IPS DF 6.9 (cell line): ENCODE measurements at regions not wholly inside any gene's neighbourhood (a gene's known extent, or its start where the extent isn't known, plus 50 kb on each side); places are given as distances from the start of the nearest gene placed in this dataset.

Experiments
- DNase-seq: peaks from one replicate; pipeline ENCODE4 v3.0.0-alpha.2; 2013; ENCODE audit warnings: low read depth, low spot score
- H3K27ac ChIP-seq: one replicate; pipeline ENCODE4 v1.5.1; 2013; ENCODE audit warnings: low read length, control low read depth
- H3K27me3 ChIP-seq: 2 replicates; pipeline ENCODE4 v1.6.1; 2013; ENCODE audit warnings: mild to moderate bottlenecking, low read length; ENCODE audit not compliant: control insufficient read depth, insufficient read depth
- H3K36me3 ChIP-seq: 2 replicates; pipeline ENCODE4 v1.6.1; 2013; ENCODE audit warnings: low read length; ENCODE audit not compliant: control insufficient read depth, insufficient read depth
- H3K4me1 ChIP-seq: 2 replicates; pipeline ENCODE4 v1.6.1; 2013; ENCODE audit warnings: low read length; ENCODE audit not compliant: control insufficient read depth, insufficient read depth
- H3K4me3 ChIP-seq: 2 replicates; pipeline ENCODE4 v1.5.1; 2013; ENCODE audit warnings: mild to moderate bottlenecking, low read length
- H3K9me3 ChIP-seq: 2 replicates; pipeline ENCODE4 v1.6.1; 2013; ENCODE audit warnings: low read length, inconsistent platforms; ENCODE audit not compliant: control insufficient read depth, insufficient read depth
- WGBS: extraction: QIAGEN DNeasy Blood & Tissue Kit; methylation state at CpG from one replicate; pipeline ENCODE4 v1.1.7; 2013; ENCODE audit warnings: mixed read lengths, missing lambda C conversion rate; ENCODE audit not compliant: insufficient read length, insufficient coverage; 5-methylcytosine and 5-hydroxymethylcytosine counted together

- Histone ChIP-seq H3K4me1 (no peaks in the 10 kb centered on the region), H3K9me3 (no peaks in the 10 kb centered on the region), H3K27ac (no peak overlapping the region), H3K27me3 (no peaks in the 10 kb centered on the region), H3K36me3 (no peaks in the 10 kb centered on the region), H3K4me3 (no peak overlapping the region)
- WGBS, result no CpG with 5 or more reads among the region's 4 CpGs
- DNase-seq, result no peak
Observed at GRCh38 chr15:95119041-95119610, 887.8 kb downstream of the MCTP2 start.

GRCh38 chr15:95120595-95120994 lies 889.2 kb downstream of the MCTP2 start:
- Histone ChIP-seq H3K27ac (no peak overlapping the region), H3K36me3 (no peaks in the 10 kb centered on the region), H3K4me1 (no peaks in the 10 kb centered on the region), H3K9me3 (no peaks in the 10 kb centered on the region), H3K4me3 (no peak overlapping the region), H3K27me3 (no peaks in the 10 kb centered on the region)
- no peak for DNase-seq
- no CpG with 5 or more reads among the region's 3 CpGs for WGBS

GRCh38 chr15:95121191-95121590 lies 889.8 kb downstream of the MCTP2 start:
- no peaks in the 10 kb centered on the region for H3K27me3 ChIP-seq
- H3K9me3 ChIP-seq, result no peaks in the 10 kb centered on the region
- DNase-seq, result no peak

GRCh38 chr15:95125803-95126202 lies 894.4 kb downstream of the MCTP2 start:
- Histone ChIP-seq H3K4me3 (no peak overlapping the region), H3K4me1 (no peaks in the 10 kb centered on the region; the same call in 1 of the 2 replicates), H3K36me3 (no peaks in the 10 kb centered on the region), H3K27me3 (no peaks in the 10 kb centered on the region), H3K9me3 (no peaks in the 10 kb centered on the region), H3K27ac (no peak overlapping the region)
- no peak for DNase-seq
- no CpG with 5 or more reads among the region's 2 CpGs for WGBS

More at GRCh38 chr15:95121191-95121590, 889.8 kb downstream of the MCTP2 start:
- H3K27ac ChIP-seq, result no peak overlapping the region
- WGBS, result no CpG with 5 or more reads among the region's 1 CpG
- no peaks in the 10 kb centered on the region for H3K4me1 ChIP-seq
- no peak overlapping the region for H3K4me3 ChIP-seq
- H3K36me3 ChIP-seq, result no peaks in the 10 kb centered on the region

- H3K4me3 ChIP-seq, result no peak overlapping the region
- DNase-seq, result no peak
- H3K9me3 ChIP-seq, result no peaks in the 10 kb centered on the region
- no peaks in the 10 kb centered on the region for H3K36me3 ChIP-seq
- no peaks in the 10 kb centered on the region; the same call in 1 of the 2 replicates for H3K4me1 ChIP-seq
- H3K27me3 ChIP-seq, result no peaks in the 10 kb centered on the region
- no peak overlapping the region for H3K27ac ChIP-seq
- no CpG with 5 or more reads among the region's 3 CpGs for WGBS
Observed at GRCh38 chr15:95127356-95127755, 896.0 kb downstream of the MCTP2 start.

GRCh38 chr15:95129574-95129973 lies 898.2 kb downstream of the MCTP2 start:
- no peak for DNase-seq
- no peak overlapping the region for H3K27ac ChIP-seq
- no peaks in the 10 kb centered on the region for H3K27me3 ChIP-seq
- no CpG with 5 or more reads among the region's 4 CpGs for WGBS
- no peaks in the 10 kb centered on the region; the same call in 1 of the 2 replicates for H3K4me1 ChIP-seq
- no peak overlapping the region for H3K4me3 ChIP-seq
- no peaks in the 10 kb centered on the region for H3K9me3 ChIP-seq
- H3K36me3 ChIP-seq, result no peaks in the 10 kb centered on the region

GRCh38 chr15:95131131-95131556 lies 899.8 kb downstream of the MCTP2 start:
- Histone ChIP-seq H3K27ac (no peak overlapping the region), H3K9me3 (no peaks in the 10 kb centered on the region), H3K36me3 (no peaks in the 10 kb centered on the region), H3K4me3 (no peak overlapping the region), H3K27me3 (no peaks in the 10 kb centered on the region), H3K4me1 (no peaks in the 10 kb centered on the region; the same call in 1 of the 2 replicates)
- no CpG with 5 or more reads among the region's 5 CpGs for WGBS
- DNase-seq, result no peak

- no peaks in the 10 kb centered on the region for H3K36me3 ChIP-seq
- no CpG with 5 or more reads among the region's 1 CpG for WGBS
- no peak overlapping the region for H3K27ac ChIP-seq
- no peaks in the 10 kb centered on the region; the same call in 1 of the 2 replicates for H3K4me1 ChIP-seq
- no peaks in the 10 kb centered on the region for H3K9me3 ChIP-seq
- no peaks in the 10 kb centered on the region for H3K27me3 ChIP-seq
- DNase-seq, result no peak
- H3K4me3 ChIP-seq, result no peak overlapping the region
Observed at GRCh38 chr15:95132774-95133173, 901.4 kb downstream of the MCTP2 start.

- no peak for DNase-seq
- no CpG with 5 or more reads among the region's 4 CpGs for WGBS
- no peaks in the 10 kb centered on the region for H3K27me3 ChIP-seq
- no peaks in the 10 kb centered on the region for H3K36me3 ChIP-seq
- H3K9me3 ChIP-seq, result no peaks in the 10 kb centered on the region
- H3K4me3 ChIP-seq, result no peak overlapping the region
- no peaks in the 10 kb centered on the region; the same call in 1 of the 2 replicates for H3K4me1 ChIP-seq
- H3K27ac ChIP-seq, result no peak overlapping the region
Observed at GRCh38 chr15:95134431-95135110, 903.2 kb downstream of the MCTP2 start.

- Histone ChIP-seq H3K27ac (no peak overlapping the region), H3K36me3 (no peaks in the 10 kb centered on the region), H3K9me3 (no peaks in the 10 kb centered on the region), H3K4me3 (no peak overlapping the region), H3K4me1 (no peaks in the 10 kb centered on the region), H3K27me3 (no peaks in the 10 kb centered on the region)
- no peak for DNase-seq
- WGBS, result no CpG with 5 or more reads among the region's 3 CpGs
Observed at GRCh38 chr15:95138604-95139270, 907.4 kb downstream of the MCTP2 start.
